NK-92 treated with Interleukin-12 subunit alpha and Interleukin-12 subunit beta, amount 100 ng/mL, for 24 hours (cell line): ENCODE measurements at regions not wholly inside any gene's neighbourhood (a gene's known extent, or its start where the extent isn't known, plus 50 kb on each side); places are given as distances from the start of the nearest gene placed in this dataset.

Experiments used
- DNase-seq: peaks from one replicate; lab custom pipeline; 2025; lab: John Stamatoyannopoulos, UW

GRCh38 chr16:51900221-51900780, 646.6 kb downstream of the TOX3 start:
- DNase-seq: no peak

- no peak for DNase-seq
Measured at GRCh38 chr16:51898872-51899271, 648.1 kb downstream of the TOX3 start.

GRCh38 chr16:51896013-51896412, 650.9 kb downstream of the TOX3 start:
- no peak for DNase-seq

- DNase-seq: no peak
Measured at GRCh38 chr16:51892293-51893007, 654.5 kb downstream of the TOX3 start.

GRCh38 chr16:51888534-51888933, 658.4 kb downstream of the TOX3 start:
- DNase-seq: no peak

GRCh38 chr16:51888016-51888415, 658.9 kb downstream of the TOX3 start:
- DNase-seq: no peak

GRCh38 chr16:51886456-51886855, 660.5 kb downstream of the TOX3 start:
- no peak for DNase-seq

GRCh38 chr16:51884773-51885172, 662.2 kb downstream of the TOX3 start:
- DNase-seq: no peak

GRCh38 chr16:51881731-51882130, 665.2 kb downstream of the TOX3 start:
- DNase-seq: no peak

GRCh38 chr16:51880776-51881175, 666.2 kb downstream of the TOX3 start:
- DNase-seq: no peak

GRCh38 chr16:51877686-51878085, 669.3 kb downstream of the TOX3 start:
- DNase-seq: no peak

- DNase-seq: no peak
Measured at GRCh38 chr16:51876934-51877333, 670.0 kb downstream of the TOX3 start.

GRCh38 chr16:51876601-51876875, 670.4 kb downstream of the TOX3 start:
- no peak for DNase-seq

GRCh38 chr16:51875834-51876600, 670.9 kb downstream of the TOX3 start:
- DNase-seq: no peak

GRCh38 chr16:51872524-51872923, 674.4 kb downstream of the TOX3 start:
- no peak for DNase-seq

- no peak for DNase-seq
Measured at GRCh38 chr16:51870296-51870854, 676.6 kb downstream of the TOX3 start.

GRCh38 chr16:51869176-51869575, 677.8 kb downstream of the TOX3 start:
- no peak for DNase-seq

GRCh38 chr16:51868631-51869030, 678.3 kb downstream of the TOX3 start:
- DNase-seq: no peak

- no peak for DNase-seq
Measured at GRCh38 chr16:51867386-51868065, 679.4 kb downstream of the TOX3 start.

- DNase-seq: no peak
Measured at GRCh38 chr16:51864575-51864974, 682.4 kb downstream of the TOX3 start.

- DNase-seq: no peak
Measured at GRCh38 chr16:51854401-51854951, 692.5 kb downstream of the TOX3 start.

- no peak for DNase-seq
Measured at GRCh38 chr16:51853586-51853985, 693.4 kb downstream of the TOX3 start.
